ENCODE measurements at regions not wholly inside any gene's neighbourhood (a gene's known extent, or its start where the extent isn't known, plus 50 kb on each side); places are given as distances from the start of the nearest gene placed in this dataset.

GRCh38 chr7:15778191-15778590 is 91.7 kb upstream of the MEOX2 start:
- DNase-seq (ENCODE audit: low spot score): no peak
- in situ Hi-C loops (cut with HindIII; ENCODE audit: low sequenced_read_pairs): no loop called here

- no peak for DNase-seq (ENCODE audit: low spot score)
These were observed 79.3 kb upstream of the MEOX2 start for GRCh38 chr7:15765753-15766152.

DNA sequence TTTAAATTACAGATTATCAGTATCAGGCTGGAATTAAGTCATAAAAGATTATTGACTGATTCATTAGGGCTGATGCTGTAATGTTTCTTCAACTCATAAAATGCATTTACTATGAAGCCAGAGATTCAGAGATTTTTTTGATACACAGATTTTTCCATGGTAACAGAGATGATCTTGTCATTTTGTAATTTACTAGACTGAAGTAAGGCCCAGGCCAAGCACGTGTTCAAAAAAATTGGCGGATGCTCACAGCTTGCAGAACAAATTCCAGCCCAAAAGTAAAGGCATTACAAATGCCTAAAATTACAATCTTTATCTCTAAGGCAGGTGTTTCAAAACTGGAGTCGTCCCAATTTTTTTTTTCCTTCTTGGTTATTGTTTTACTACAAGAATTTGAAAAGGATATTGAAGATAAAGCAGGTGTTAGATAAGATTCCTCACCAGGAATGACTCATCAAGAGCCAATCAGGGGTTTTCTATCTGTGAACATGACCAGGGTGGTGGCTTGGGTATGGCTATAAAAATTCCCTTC is 78.4 kb upstream of the MEOX2 start:
- in situ Hi-C loops (cut with HindIII; ENCODE audit: low sequenced_read_pairs): no loop called here
- DNase-seq (ENCODE audit: low spot score): no peak

More at GRCh38 chr7:15765753-15766152, 79.3 kb upstream of the MEOX2 start:
- in situ Hi-C loops (cut with HindIII; ENCODE audit: low sequenced_read_pairs): no loop called here

- no peak for DNase-seq (ENCODE audit: low spot score)
- in situ Hi-C loops (cut with HindIII; ENCODE audit: low sequenced_read_pairs): no loop called here
These were observed 77.5 kb upstream of the MEOX2 start for GRCh38 chr7:15764010-15764409.

DNA sequence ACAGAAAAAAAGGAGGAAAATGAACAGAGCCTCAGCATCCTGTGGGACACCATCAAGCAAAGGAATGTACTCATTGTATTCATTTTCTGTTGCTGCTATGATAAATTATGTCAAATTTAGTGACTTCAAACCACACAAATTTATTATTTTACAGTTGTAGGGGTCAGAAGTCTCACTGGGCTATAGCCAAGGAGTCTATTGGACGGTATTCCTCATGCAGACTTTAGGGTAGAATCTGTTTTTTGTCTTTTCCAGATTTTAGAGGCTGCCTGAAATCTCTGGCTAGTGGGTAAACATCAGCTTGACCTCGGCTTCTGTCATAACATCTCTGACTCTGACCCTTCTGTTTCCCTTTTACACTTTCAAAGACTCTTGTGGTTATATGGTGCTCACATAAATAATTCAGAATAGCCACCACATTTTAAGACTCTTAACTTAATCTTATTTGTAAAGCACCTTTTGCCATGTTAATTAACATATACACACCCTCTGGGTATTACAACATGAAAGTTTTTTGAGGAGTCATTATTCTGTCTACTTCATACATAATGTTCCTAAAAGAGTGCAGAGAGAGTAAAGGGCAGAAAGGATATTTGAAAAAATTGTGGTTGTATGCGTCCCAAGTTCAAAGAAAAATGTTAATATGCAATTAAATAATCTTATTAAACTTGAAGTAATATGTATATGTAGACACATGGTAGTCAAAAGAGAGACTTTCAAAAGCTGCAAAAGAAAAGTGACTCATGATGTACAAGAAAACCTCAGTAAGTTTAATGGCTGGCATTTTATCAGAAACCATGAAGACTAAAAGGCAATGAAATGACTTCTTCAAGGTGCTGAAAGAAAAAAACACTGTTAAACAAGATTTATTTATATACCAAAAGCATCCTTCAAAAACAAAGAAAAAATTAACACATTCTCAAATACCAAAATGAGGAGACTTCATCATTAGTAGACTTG is 70.8 kb upstream of the MEOX2 start:
- DNase-seq (ENCODE audit: low spot score): no peak

DNA sequence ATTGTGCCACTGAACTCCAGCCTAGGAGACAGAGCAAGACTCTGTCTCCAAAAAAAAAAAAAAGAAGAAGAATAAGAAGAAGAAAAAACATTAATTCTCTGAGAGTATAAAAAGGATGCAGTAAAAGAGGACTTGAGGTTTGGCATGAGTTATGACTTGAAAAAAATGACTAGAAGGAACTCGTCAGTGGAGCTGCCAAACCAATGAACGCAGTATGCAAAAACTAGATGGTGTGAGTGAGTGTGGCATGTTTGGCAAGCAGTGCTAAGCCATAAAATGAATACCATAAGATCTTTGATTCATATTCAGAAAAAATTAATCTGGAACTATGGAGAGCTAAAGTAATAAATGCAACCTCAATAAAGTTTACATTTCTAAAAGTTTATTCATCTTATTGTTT is 68.6 kb upstream of the MEOX2 start:
- DNase-seq (ENCODE audit: low spot score): no peak
- in situ Hi-C loops (cut with HindIII; ENCODE audit: low sequenced_read_pairs): no loop called here

More for the DNA sequence above, 70.8 kb upstream of the MEOX2 start:
- in situ Hi-C loops (cut with HindIII; ENCODE audit: low sequenced_read_pairs): no loop called here

- in situ Hi-C loops (cut with HindIII; ENCODE audit: low sequenced_read_pairs): no loop called here
- DNase-seq (ENCODE audit: low spot score): no peak
These were observed 67.5 kb upstream of the MEOX2 start for GRCh38 chr7:15753887-15754579.

DNA sequence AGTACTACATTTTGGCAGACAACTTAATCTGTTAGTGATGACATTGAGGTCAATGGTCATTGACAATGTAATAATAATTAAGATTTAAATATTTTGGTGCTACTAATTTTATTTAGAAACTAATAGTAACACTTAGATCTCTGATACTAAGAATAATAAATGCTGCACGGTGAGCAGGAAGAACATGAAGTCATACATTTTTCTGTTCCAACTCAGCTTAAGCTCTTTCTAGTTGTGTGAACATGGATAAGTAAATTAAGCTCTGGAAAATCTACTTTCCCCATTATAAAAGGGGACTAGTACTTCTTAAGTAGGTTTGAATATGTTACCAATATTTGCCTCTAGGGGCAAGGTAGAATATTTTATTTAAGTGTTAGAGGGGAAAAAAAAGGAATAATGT is 65.9 kb upstream of the MEOX2 start:
- in situ Hi-C loops (cut with HindIII; ENCODE audit: low sequenced_read_pairs): no loop called here
- no peak for DNase-seq (ENCODE audit: low spot score)

DNA sequence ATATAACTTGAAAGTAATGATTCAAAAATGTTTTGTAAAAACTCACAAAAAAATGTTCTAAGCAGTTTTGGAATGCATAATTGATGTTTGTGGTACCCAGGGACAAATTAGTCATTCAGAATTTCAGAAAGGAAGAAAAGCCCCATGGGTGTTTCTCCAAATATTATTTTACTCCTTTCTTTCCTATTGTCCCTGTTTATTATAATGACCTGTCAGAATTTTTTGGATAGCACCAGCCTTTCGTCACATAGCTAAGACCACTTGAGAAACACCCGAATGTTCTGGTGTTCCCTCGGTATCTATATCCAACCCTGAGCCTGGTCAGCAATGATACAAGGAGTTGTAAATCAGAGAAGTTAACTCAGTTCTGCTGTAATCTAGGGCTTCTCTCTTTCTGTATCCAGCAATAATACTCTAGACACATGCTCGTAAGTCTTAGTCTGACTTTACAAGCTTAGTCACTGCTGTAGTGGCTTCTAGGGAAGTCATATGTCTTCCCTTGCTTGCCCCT is 64.8 kb upstream of the MEOX2 start:
- in situ Hi-C loops (cut with HindIII; ENCODE audit: low sequenced_read_pairs): no loop called here
- no peak for DNase-seq (ENCODE audit: low spot score)

DNA sequence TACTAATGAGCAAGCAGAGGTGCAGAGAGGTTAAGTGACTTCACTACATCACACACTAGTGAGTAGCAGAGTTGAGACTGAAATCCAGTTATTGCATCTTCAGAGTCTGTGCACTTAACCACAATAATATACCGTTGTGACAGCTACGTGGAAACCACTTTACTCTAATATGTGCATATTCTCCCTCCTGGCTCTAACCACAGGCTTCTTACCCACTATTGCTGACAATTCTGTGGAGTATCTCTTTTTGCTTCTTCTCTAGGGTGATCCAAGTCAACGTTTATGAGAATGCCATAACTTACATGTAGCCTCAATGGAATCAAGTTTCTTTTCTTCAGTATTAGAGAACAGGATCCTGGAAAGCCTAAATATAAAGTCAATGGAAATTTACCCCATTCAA is 64.2 kb upstream of the MEOX2 start:
- in situ Hi-C loops (cut with HindIII; ENCODE audit: low sequenced_read_pairs): no loop called here
- no peak for DNase-seq (ENCODE audit: low spot score)

- no peak for DNase-seq (ENCODE audit: low spot score)
- in situ Hi-C loops (cut with HindIII; ENCODE audit: low sequenced_read_pairs): no loop called here
These were observed 63.1 kb upstream of the MEOX2 start for GRCh38 chr7:15749631-15750030.

GRCh38 chr7:15747712-15748111 is 61.2 kb upstream of the MEOX2 start:
- in situ Hi-C loops (cut with HindIII; ENCODE audit: low sequenced_read_pairs): no loop called here
- DNase-seq (ENCODE audit: low spot score): no peak

DNA sequence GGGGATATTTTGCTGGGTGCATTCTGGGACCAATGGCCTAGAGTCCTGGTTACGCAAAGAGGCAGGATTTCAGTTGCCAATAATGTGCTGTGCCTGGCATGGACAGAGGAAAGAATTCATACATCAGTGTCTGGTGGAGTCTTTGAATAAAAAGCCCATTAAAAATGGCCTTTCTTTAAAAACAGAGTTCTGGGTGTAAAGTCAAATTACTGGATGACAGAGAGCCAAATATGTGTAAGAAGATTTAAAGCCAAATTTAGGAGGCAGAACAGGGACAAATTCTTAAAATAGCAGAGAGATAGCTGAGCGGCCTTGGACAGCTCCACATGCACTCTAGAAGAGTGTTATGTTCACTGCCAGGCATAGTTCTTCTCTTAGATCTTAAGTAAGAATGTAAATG is 60.8 kb upstream of the MEOX2 start:
- in situ Hi-C loops (cut with HindIII; ENCODE audit: low sequenced_read_pairs): no loop called here
- DNase-seq (ENCODE audit: low spot score): no peak

- in situ Hi-C loops (cut with HindIII; ENCODE audit: low sequenced_read_pairs): no loop called here
- DNase-seq (ENCODE audit: low spot score): no peak
These were observed 57.5 kb upstream of the MEOX2 start for GRCh38 chr7:15743926-15744480.

DNA sequence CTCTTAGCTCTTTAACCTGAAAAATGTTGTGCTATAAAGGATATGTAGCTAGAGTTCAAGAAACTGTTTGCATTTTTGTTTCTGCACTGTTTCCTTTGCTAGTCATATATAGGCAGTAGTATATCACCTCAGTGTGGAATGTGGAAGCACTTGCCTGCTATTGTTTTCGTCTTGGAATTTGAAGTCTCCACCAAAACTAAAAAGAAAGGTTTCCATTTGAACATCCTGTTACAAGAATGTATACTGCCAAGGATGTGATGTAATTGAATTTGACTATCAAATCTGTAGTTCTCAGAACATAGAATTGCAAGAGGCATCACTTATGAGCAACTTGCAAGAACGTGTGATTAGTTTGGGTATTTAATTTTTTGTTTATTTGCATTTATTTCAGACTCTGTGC is 51.1 kb upstream of the MEOX2 start:
- no peak for DNase-seq (ENCODE audit: low spot score)
- in situ Hi-C loops (cut with HindIII; ENCODE audit: low sequenced_read_pairs): no loop called here

Measured in G401 (cell line).